ENCODE measurements at regions not wholly inside any gene's neighbourhood (a gene's known extent, or its start where the extent isn't known, plus 50 kb on each side); places are given as distances from the start of the nearest gene placed in this dataset.

GRCh38 chr7:125055376-125055775 is 125.8 kb upstream of the POT1 start:
- Histone ChIP-seq H2AFZ (ENCODE audit: control insufficient read depth, low read length) (no peak overlapping the region), H3K9me3 (ENCODE audit: control insufficient read depth, low read depth, low read length) (no peaks in the 10 kb centered on the region), H3K4me1 (ENCODE audit: control insufficient read depth, extremely low read depth, insufficient read depth, low read length) (no peaks in the 10 kb centered on the region), H3K36me3 (ENCODE audit: control insufficient read depth in 2 of 2, extremely low read depth in 1 of 2, insufficient read depth in 2 of 2, low read length in 2 of 2) (no peaks in the 10 kb centered on the region), H3K9me1 (ENCODE audit: control insufficient read depth, extremely low read depth, insufficient read depth, low read length) (no peaks in the 10 kb centered on the region), H3K4me3 (ENCODE audit: control insufficient read depth in 2 of 3, extremely low read depth in 1 of 3, insufficient read depth in 2 of 3, low read depth in 1 of 3, low read length in 3 of 3) (no peak overlapping the region), H3K4me2 (ENCODE audit: control insufficient read depth, extremely low read depth, insufficient read depth, low read depth, low read length) (no peak overlapping the region), H3K9ac (ENCODE audit: control insufficient read depth, extremely low read depth, insufficient read depth, low read length) (no peak overlapping the region), H3K27ac (ENCODE audit: control insufficient read depth, insufficient read depth, low read length) (no peak overlapping the region), H4K20me1 (ENCODE audit: control insufficient read depth, extremely low read depth, insufficient read depth, low read length) (no peaks in the 10 kb centered on the region), H3K79me2 (ENCODE audit: control insufficient read depth, insufficient read depth, low read length) (no peaks in the 10 kb centered on the region), H3K27me3 (ENCODE audit: control insufficient read depth, extremely low read depth, insufficient read depth, low read length) (no peaks in the 10 kb centered on the region)
- dilution Hi-C loops (cut with MboI; ENCODE audit: extremely low pct_ligation_motif_present, low sequenced_read_pairs): no loop called here
- no peak for DNase-seq (ENCODE audit: low read depth, low spot score)
- no peak for FAIRE-seq
- no peak for TF ChIP-seq CTCF (optimal IDR thresholded peaks at IDR 0.05 in 1 of 3, IDR thresholded peaks at IDR 0.05 in 1 of 3, conservative IDR thresholded peaks at IDR 0.05 in 1 of 3; ENCODE audit: extremely low read depth in 1 of 3, insufficient read depth in 2 of 3, low read length in 3 of 3)
- no peak for TF ChIP-seq EZH2 (IDR thresholded peaks at IDR 0.05; ENCODE audit: low read length)

- no peak for TF ChIP-seq CTCF (optimal IDR thresholded peaks at IDR 0.05 in 1 of 3, IDR thresholded peaks at IDR 0.05 in 1 of 3, conservative IDR thresholded peaks at IDR 0.05 in 1 of 3; ENCODE audit: extremely low read depth in 1 of 3, insufficient read depth in 2 of 3, low read length in 3 of 3)
- no peak for TF ChIP-seq EZH2 (IDR thresholded peaks at IDR 0.05; ENCODE audit: low read length)
- no peak overlapping the region for H3K27ac ChIP-seq (ENCODE audit: control insufficient read depth, insufficient read depth, low read length)
- DNase-seq (ENCODE audit: low read depth, low spot score) (no peak), FAIRE-seq (no peak)
- no peaks in the 10 kb centered on the region for H3K27me3 ChIP-seq (ENCODE audit: control insufficient read depth, extremely low read depth, insufficient read depth, low read length)
- H4K20me1 ChIP-seq (ENCODE audit: control insufficient read depth, extremely low read depth, insufficient read depth, low read length): no peaks in the 10 kb centered on the region
- H3K4me2 ChIP-seq (ENCODE audit: control insufficient read depth, extremely low read depth, insufficient read depth, low read depth, low read length): no peak overlapping the region
- H3K9ac ChIP-seq (ENCODE audit: control insufficient read depth, extremely low read depth, insufficient read depth, low read length): no peak overlapping the region
- no peak overlapping the region for H3K4me3 ChIP-seq (ENCODE audit: control insufficient read depth in 2 of 3, extremely low read depth in 1 of 3, insufficient read depth in 2 of 3, low read depth in 1 of 3, low read length in 3 of 3)
- no peaks in the 10 kb centered on the region for H3K79me2 ChIP-seq (ENCODE audit: control insufficient read depth, insufficient read depth, low read length)
- no peaks in the 10 kb centered on the region for H3K36me3 ChIP-seq (ENCODE audit: control insufficient read depth in 2 of 2, extremely low read depth in 1 of 2, insufficient read depth in 2 of 2, low read length in 2 of 2)
- H2AFZ ChIP-seq (ENCODE audit: control insufficient read depth, low read length): no peak overlapping the region
- dilution Hi-C loops (cut with MboI; ENCODE audit: extremely low pct_ligation_motif_present, low sequenced_read_pairs): no loop called here
- no peaks in the 10 kb centered on the region for H3K9me3 ChIP-seq (ENCODE audit: control insufficient read depth, low read depth, low read length)
- H3K4me1 ChIP-seq (ENCODE audit: control insufficient read depth, extremely low read depth, insufficient read depth, low read length): no peaks in the 10 kb centered on the region
- H3K9me1 ChIP-seq (ENCODE audit: control insufficient read depth, extremely low read depth, insufficient read depth, low read length): no peaks in the 10 kb centered on the region
Observed at GRCh38 chr7:125046767-125047166, 117.1 kb upstream of the POT1 start.

Measured in keratinocyte (primary cell).